Gastroesophageal sphincter (tissue), 3 donors: ENCODE measurements at regions not wholly inside any gene's neighbourhood (a gene's known extent, or its start where the extent isn't known, plus 50 kb on each side); places are given as distances from the start of the nearest gene placed in this dataset.

Experiments used
- CTCF ChIP-seq, 4 experiments: fragments of 200-600 bp in 2 of 4; fragments of 450-650 bp in 2 of 4; sonication (generic) in 1 of 4; IDR thresholded peaks; one replicate each; pipeline ENCODE4 v1.5.1; 2017 to 2019; ENCODE audit warnings: antibody characterized with exemption in 4 of 4, mild to moderate bottlenecking in 2 of 4, moderate library complexity in 2 of 4
- EP300 ChIP-seq: sonication (generic); formaldehyde crosslinking; IDR thresholded peaks from one replicate; pipeline ENCODE4 v1.6.1; 2017; ENCODE audit warnings: antibody characterized with exemption, mild to moderate bottlenecking

- TF ChIP-seq EP300: no peak
- no peak for TF ChIP-seq CTCF (IDR thresholded peaks at IDR 0.05)
Measured at GRCh38 chr3:6266135-6266534, 594.8 kb upstream of the GRM7 start.
